GM12875 (cell line): ENCODE measurements at regions not wholly inside any gene's neighbourhood (a gene's known extent, or its start where the extent isn't known, plus 50 kb on each side); places are given as distances from the start of the nearest gene placed in this dataset.

Source experiments
- H3K4me3 ChIP-seq: one replicate; pipeline ENCODE4 v1.5.1; 2011; ENCODE audit warnings: low read depth, low read length, control low read depth
- TF ChIP-seq, protein P1 (sequence below): IDR thresholded peaks from 2 replicates; pipeline ENCODE4 v1.5.1; 2011; ENCODE audit warnings: low read depth, mild to moderate bottlenecking, control low read depth, inconsistent platforms, low read length, moderate library complexity, borderline replicate concordance; ENCODE audit not compliant: insufficient read depth

DNA sequence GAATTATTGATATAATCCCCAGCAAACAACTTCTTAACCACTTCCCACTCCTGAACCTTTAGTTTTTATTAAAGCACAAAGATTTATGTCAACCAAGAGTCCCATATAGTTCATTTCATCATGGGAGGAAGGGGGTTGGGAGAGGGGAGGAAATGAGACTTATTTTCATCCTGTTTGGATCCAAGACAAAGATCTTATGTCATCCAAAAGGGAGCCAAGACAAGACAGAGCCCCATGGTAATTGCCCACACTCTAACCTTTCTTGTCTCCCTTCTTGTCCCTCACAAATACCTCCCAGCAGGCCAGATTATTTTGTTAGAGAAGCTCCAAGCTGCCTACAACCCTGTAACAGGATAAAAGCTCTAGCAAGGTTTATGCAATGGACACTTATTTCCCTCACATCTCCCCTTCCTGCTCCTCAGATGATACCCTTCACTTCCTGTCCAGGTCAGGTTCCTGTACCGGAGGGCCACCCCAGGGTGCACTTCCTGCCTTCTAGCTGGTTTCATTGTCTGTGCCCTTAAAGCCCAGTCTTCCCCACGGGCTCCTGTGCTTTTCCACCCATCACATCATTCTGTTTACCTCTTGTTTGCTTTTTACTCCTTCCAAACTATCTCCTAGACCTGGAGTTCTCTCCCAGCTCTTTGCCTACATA lies 123.7 kb upstream of the MDM1 start:
- no peak overlapping the region for H3K4me3 ChIP-seq
- TF ChIP-seq, protein P1, sequence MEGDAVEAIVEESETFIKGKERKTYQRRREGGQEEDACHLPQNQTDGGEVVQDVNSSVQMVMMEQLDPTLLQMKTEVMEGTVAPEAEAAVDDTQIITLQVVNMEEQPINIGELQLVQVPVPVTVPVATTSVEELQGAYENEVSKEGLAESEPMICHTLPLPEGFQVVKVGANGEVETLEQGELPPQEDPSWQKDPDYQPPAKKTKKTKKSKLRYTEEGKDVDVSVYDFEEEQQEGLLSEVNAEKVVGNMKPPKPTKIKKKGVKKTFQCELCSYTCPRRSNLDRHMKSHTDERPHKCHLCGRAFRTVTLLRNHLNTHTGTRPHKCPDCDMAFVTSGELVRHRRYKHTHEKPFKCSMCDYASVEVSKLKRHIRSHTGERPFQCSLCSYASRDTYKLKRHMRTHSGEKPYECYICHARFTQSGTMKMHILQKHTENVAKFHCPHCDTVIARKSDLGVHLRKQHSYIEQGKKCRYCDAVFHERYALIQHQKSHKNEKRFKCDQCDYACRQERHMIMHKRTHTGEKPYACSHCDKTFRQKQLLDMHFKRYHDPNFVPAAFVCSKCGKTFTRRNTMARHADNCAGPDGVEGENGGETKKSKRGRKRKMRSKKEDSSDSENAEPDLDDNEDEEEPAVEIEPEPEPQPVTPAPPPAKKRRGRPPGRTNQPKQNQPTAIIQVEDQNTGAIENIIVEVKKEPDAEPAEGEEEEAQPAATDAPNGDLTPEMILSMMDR: no peak

DNA sequence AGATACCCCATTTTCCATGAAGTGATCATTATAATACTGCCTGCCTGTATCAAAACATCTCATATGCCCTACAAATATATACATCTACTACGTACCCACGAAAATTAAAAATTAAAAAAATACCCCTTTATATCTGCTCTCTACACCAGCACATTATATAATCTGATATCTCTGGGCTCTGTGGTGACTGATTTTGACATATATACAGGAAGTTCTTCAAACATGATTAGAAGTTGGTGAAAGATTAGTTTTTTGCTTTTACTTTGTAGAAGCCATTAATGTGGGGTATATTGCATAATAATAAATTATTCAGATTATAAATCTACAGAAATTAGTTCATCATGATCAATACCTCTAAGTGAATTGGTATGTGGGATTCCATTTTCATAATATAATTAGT lies 126.7 kb upstream of the MDM1 start:
- TF ChIP-seq, protein P1: no peak
- H3K4me3 ChIP-seq: no peak overlapping the region

DNA sequence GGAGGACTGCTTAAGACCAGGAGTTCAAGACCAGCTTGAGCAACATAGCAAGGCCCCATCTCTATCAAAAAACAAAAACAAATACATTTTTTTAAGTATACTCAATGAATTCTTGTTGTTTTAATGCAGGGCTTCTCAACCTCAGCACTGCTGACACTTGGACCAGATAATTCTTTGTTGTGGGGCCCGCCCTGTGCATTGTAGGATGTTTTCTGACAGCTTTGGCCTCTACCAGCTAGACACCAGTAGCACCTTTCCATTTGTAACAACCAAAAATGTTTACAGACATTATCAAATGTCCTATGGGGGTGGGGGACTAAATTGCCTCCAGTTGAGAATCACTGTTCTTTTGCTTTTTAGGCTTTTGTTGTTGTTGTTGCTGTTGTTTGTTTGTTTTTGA lies 128.1 kb upstream of the MDM1 start:
- no peak overlapping the region for H3K4me3 ChIP-seq
- TF ChIP-seq, protein P1: no peak

DNA sequence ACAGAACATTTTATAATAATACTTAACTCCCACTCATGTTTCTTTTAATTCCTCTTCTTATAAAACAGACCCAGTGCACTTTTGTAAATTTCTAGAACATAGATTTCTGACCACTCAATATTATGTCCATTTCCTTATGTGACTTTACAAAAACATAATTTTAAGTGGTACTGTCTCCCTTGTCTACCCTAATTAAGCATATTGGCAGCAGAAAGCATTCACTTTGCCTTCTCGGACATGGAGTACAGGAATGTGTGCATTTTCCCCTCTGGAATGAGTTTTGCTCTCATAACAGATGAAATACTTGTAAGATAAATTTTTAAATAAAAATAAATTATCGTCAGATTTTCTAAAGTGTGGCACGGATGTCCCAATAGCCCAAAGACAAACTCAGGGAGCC lies 129.5 kb upstream of the MDM1 start:
- TF ChIP-seq, protein P1: no peak
- H3K4me3 ChIP-seq: no peak overlapping the region

DNA sequence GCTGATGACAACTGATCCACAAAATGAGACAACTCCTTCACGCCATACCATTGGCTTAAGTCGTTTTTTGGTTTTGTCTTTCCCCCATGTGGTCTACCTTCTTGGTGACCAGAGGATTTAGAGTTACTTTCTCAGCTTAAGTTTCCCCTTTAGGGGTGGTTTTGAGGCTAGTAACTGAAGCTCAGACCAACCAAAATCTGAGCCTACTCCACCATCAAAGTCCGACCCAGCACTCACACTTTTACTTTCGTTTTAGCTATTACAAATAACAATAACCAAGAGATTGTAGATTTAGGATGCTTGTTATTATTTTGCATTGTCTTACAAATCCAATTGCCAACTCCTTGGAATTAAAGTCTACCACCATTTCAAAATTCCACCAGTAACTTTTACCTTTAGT lies 130.6 kb upstream of the MDM1 start:
- no peak overlapping the region for H3K4me3 ChIP-seq
- TF ChIP-seq, protein P1: no peak

DNA sequence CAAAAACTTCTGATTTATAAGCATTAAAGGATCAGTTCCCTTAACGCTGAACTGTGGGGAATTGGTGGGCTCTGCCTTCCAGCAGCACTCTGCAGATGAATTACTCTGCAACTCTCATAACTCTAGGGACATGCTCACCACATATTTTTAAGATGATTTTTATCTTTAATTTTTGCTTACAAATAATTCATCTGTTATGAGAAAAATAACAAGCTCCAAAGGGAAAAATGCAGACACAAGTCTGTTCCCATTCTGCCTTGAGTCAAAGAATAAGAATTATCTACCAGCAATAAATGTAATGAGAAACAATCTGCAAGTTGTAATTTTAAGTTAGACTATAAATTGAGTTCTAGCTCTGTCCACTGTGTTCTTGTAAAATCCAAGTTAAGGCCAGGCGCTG lies 133.1 kb upstream of the MDM1 start:
- H3K4me3 ChIP-seq: no peak overlapping the region
- TF ChIP-seq, protein P1: no peak

DNA sequence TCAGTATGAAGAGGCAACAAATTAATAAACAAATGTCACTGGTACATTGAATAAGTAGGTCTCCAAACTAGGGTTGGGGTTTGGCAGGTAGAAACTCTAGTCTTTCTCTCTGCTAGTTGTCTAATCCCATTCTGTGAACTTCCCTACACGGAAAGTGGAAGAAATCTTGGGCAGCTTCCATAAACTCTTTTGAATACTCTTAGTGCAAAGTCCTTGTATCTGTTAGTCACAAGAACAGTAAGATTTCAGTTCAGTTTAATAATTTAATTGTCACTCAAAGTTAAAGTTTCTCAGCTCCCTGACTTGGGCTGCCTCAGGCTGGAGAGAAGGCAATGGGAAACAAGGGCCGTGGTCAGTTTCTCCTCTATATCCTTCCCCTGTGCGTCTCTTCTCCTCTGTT lies 135.4 kb upstream of the MDM1 start:
- TF ChIP-seq, protein P1: no peak

More for the DNA sequence above, 135.4 kb upstream of the MDM1 start:
- no peak overlapping the region for H3K4me3 ChIP-seq
